CD4-positive, alpha-beta T cell treated with Interleukin-2 at 100 ng/mL for 4 hours (primary cell): ENCODE measurements at regions not wholly inside any gene's neighbourhood (a gene's known extent, or its start where the extent isn't known, plus 50 kb on each side); places are given as distances from the start of the nearest gene placed in this dataset.

Experiments used
- DNase-seq: peaks from one replicate; pipeline ENCODE4 v3.0.0-alpha.2; 2020; ENCODE audit warnings: low spot score

DNA sequence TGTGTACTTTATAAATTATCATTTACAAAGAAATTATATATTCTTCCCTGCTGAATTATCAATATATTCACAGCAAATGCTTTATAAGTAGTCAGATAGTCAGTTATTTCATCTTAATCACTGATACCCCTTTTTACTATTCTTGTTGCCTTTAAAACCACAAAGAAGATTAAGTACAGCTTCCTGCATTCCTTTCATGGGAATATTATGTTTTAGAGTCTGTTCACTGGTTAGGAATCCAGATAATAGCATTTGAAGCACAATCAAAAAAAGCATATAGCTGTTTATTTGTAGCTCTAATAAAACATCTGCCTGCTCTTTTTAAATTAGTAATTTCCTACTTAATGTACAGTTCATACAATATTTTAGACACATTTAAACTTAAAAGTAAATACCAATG lies 508.9 kb downstream of the FBXO15 start:
- no peak for DNase-seq

DNA sequence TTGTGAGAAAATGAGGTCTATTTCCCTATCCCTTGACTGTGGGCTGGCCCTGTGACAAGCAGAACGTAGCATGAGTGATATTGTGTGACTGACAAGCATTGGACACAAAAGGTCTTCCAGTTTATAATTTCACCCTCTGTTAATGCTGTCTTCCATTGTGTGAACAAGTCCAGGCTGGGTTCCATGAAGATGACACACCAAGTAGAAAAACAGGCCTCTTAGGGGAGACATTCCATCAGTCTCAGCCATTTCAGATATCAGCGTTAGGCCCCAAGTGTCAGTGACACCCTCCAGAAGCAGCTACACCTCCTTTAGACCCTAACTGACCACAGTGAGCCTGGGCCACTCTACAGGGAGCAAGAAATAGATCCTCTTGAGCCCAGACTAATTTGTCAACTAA lies 511.3 kb downstream of the FBXO15 start:
- DNase-seq: no peak

DNA sequence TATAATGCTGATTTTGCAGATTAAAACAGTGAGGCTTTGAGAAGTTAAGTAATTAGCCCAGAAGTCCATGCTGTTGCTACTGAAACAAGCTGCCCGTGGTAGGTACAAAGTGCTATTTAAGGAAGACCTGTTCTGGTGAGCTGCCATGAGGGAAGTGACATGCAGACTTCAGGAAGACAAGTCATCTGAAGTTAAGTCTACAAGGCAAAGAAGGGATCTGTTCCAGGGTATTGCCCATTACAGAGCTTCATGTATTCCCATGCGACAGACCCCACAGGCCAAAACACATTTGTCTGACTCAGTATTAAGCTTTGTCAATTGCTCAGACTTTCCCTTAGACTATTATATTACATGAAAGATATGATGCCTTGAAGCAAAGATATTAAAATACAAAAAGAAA lies 520.8 kb downstream of the FBXO15 start:
- no peak for DNase-seq

DNA sequence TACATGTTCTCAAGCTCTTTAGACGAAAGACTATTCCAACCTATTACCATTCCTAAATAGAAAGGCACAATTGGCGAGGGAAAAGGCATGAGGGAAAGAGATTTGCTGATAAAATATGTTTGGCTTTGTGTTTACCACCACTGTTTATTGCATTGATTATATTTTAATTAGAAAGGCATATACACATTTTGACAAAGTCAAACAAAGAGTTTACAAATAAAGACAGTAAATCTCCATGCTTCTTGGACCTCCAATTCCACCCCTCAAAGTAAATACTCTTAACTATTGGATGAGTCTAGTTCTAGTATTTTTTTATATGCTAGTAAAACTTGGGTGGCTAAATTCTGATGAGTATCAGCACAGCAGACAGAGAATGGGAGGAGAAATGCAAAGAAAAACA lies 521.4 kb downstream of the FBXO15 start:
- no peak for DNase-seq

DNA sequence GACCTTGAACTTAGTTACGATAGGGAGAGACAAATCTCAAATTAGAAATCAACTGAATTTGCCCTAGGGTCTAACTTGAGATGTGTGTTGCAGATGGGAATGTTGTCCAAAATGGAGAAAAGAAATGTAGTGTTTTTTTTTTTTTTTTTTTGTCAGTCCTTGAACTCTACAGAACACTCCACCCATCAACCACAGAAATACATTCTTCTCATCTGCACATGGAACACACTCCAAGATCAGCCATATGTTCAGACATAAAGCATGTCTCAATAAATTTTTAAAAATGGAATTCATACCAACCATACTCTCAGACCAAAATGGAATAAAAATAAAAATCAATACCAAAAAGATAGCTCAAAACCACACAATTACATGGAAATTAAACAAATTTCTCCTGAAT lies 526.5 kb downstream of the FBXO15 start:
- no peak for DNase-seq

DNA sequence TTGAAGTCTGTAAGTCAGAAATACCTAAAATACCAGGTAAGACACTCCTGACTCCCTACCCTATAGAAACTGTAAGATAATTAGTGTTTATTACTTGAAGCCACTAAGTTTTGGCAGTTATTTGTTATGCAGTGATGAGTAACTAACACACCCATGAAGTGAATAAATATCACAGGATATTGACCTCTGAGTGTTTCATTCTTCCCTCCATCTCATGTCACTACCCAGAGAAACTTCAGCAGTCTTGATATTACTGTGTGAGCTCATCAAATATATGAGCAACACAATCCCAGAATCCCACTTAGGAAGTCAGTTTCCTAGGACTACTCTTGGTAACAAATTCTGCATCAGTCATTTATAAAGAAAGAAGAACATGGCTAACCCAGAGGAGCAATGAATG lies 529.7 kb downstream of the FBXO15 start:
- DNase-seq: no peak

DNA sequence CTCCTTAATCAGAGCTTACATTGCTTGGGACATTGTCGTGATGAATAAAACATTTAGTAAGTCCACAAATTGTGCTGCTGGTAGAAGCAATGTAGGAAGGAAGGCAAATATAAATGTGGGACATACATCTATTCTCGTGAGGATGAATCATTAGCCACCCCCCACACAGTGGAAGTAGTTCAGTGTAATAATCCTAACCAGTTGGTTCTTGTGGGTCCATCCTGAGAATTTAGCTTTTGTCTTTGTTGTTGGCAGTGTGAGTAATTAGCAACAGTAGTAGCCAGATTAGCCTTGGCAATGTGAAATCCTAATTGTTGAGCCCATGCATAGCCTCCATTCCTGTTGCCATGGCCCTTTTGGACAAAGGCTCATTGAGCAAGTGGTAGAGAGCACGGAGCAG lies 532.1 kb downstream of the FBXO15 start:
- no peak for DNase-seq

DNA sequence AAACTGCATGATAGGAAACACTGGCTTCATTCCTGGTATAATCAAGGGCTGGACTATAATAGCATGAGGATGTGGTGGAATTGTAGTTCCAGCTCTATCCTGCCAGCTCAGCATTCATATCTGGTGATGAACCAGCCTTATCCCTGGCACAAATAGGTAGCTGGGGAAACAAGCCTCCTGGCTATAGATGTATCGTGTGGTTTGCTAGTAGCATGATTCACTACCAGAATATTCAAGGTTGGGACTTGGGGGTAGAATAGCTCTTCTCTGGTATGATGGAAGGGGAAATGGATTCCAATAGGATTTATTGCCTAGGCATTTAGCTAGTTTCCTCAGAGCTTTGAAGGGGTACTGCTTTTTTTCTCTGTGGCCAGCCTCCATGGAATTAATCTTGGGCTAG lies 532.8 kb downstream of the FBXO15 start:
- DNase-seq: no peak

DNA sequence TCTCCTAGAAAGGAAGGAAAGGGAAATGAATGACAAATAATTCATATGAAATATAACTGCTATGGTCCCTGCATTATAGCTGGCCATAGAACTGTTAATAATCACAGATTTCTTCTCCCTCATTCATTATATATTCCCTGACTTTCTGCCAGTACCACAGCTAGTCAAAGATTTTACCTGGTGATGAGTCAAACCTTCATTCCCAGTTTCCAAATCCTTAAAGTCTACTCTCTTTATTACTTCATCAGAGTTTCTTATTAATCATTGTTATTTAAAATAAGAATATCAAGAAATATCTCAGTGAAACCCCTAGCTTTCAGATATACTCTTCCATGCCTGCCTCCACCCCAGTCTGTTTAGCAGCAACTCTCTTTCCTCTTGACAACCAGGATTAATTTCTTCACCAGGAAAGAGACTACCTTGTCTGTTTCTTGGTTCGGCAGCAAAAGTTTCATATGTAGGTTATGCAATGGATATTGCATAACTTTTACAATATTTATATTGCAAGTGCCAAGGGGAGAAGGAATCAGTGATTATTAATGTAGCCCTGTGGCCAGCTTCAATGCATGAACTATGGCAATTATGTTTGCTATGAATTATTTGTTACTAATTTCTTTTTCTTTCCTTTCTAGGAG lies 533.8 kb downstream of the FBXO15 start:
- DNase-seq: no peak

DNA sequence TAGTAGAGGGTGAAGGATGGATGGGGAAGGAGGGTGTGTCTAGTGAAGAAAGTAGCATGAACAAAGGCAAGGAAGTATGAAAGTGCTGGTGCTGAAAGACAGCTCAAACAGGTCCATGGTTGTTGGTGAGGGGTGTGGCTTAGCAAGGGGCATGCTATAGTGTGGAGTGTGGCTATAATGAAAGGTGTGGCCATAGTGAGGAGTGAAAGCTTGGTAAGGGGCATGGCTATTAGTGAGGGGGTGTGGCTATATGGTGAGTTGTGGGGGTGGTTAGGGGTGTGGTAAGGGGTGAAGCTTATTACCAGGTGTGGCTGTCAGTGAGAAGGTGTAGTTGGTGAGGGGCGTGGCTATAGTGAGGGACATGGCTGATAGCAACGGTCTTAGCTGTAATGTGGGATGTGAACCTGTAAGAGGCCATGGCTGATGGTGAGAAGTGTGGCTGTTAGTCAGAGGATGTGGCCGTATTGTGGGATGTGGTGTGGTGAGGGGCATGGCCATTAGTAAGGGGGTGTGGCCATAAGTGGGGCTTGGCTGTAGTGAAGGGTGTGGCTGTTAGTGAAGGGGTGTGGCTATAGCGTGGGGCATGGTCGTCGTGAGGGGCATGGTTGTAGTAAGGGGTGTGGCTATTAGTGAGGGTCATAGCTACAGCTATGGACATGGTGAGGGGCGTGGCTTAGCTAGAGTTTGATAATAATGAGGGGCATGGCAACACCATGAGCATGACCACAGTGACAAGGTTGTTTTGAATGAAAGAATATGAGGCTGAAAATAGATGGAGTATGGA lies 549.6 kb downstream of the FBXO15 start:
- no peak for DNase-seq

DNA sequence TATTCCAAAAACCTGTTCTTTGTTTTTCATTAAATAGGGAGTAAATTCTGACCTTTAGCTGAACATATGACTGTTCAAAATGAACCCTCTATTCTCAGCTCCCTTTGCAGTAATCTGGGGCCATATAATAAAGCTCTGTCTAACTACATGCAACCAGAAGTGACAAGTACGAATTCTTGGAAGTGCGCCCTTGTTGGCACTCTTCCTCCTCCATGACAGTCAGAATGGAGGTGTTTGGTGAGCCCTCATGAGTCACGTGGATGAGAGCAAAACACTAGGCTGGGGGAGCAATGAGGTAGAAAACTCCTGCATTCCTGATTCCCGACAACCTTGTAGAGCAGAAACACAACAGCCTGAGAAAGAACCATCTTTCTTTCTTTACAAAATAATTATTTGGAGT lies 552.9 kb downstream of the FBXO15 start:
- DNase-seq: no peak

DNA sequence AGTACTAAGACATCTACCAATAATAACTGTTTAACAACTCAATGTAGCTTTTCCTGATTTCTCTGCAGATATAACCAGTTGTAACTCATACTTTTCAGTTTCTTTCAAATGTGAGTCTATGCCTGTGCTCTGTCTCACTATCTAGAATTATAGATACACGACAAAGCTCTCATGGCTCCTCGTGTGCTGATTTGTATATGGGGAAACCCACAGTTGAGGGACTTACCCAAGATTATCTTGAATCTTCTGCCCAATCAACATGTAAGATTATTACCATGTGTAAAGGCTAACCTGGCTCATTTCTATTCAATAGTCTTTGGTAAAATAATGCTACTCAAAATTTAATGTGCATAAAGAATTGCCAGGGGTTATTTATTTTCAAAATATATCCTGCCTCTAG lies 554.4 kb downstream of the FBXO15 start:
- no peak for DNase-seq

DNA sequence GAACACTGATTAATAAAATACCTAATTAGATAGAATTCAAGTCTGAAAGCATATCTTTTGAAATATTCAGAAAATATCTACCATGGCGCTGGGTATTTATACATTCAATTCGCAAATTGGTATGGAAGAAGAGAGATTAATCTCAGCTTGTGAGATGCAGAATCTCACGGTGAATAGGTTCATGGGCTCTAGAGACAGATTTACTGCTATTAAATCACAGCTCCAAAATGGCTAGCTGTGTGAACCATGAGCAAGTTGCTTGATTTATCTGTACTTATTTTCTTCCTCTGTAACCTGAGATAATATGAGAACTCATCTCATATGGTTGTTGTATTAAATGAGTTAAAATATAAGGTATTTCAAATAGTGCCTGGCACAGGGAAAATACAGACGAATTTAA lies 556.7 kb downstream of the FBXO15 start:
- no peak for DNase-seq

DNA sequence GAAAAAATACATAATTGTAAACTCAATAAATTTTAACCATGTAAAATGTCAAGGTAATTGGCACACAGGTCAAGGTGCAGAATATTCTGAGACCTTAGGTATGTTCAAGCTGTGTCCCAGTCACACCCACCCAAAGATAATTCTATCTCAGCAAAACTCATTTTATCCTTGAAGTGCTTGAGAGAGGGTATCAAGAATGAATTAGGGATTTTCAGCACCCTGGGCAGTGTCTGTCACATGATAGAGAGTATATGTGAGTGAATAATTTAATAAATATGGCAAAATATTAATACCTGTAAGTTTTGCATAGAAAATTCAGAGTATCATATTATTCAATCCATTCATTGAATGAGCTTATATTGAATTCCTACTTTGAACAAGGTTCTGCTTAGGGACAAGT lies 567.9 kb downstream of the FBXO15 start:
- no peak for DNase-seq

DNA sequence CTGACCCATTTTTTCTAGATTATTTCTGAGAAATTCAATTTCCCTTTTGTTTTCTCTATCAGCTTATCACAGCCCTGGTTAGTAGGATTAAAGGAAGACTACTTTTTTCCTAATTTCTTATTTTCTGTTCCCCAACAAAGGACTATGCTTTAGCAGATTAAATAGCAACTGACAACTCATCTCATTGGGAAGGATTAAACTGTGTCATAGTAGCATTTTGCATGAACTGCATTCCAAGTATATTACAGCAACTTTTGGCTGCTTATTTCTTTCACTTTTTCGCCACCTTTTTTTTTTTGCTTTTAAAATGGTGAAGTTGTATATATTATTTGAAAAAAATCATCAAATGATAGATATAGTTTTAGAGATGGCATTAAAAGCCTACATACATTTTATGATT lies 570.3 kb downstream of the FBXO15 start:
- no peak for DNase-seq

DNA sequence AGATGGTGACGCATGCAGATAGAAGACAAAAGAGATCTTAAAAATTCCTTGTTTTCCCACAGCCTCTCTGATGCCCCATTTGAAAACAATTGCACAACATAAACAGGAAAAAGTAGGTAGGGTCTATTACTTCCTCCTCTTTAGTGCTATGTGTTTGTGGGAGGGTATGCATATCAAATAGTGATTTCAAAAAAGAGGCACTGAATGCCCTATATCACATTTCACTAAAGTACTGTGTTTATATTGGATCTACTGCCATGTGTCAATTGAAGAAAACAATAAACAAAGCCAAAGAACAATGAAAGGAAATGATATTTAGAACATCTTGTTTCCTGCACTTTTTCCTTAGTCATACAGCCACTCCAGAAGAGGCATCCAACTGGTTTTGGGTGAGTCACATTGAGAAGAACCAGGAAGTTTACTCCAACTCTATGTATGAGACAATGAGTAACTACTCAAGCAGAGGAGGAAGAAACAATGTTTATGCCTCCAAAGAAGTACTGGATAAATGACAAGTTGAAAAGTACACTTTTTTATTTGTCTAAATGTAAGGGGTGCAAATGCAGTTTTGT lies 583.6 kb downstream of the FBXO15 start:
- DNase-seq: no peak

DNA sequence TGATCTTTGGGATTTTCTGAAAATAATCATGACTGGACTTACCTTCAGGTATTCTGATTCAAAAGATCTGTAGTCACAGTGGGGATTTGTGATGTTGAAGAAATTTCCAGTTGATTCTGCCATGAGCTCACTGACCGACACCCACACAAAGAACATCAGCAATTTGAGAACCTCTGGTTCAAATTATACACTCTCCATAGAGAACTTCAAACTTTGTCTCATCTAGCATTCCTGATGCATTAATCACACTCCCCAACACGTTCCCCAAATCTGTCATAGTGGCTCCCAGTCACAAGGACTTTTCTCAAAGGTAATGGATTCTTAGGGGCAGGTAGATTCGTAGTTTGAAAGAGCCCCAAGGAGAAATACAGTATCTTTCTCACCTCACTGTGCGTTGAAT lies 584.3 kb downstream of the FBXO15 start:
- no peak for DNase-seq

DNA sequence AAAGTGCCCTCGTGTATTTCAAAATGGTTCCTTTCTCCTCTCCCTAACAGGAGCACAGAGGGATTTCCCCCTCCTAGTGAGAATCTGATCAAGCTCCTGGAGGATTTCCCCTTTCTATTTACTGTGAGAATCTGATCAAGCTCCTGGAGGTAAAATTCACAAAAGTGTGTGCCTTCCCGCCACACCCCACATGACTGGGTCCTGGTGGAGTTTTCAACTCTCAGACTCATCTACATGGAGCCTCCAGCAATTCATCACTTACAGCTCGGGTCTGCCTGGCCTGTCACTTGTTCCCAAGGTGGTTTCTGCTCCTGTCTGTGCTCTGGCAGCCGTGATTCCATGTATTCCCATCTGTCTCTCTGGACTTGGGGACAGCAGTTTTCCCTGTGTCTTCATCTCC lies 590.7 kb downstream of the FBXO15 start:
- DNase-seq: no peak

DNA sequence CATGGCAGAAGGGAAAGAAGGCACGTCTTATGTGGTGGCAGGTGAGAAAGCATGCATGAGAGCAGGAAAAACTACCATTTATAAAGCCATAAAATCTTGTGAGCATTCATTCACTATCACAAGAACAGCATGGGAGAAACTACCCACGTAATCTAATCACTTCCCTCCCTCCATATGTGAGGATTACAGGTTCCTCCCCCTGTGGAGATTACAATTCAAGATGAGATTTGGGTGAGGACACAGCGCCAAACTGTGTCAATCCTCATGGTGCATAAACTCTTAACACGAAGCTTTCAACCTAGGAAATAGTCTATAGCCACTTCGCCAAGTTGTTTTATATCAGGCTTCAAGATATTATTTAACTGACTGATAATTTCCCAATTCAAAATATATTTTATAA lies 595.5 kb downstream of the FBXO15 start:
- DNase-seq: no peak

DNA sequence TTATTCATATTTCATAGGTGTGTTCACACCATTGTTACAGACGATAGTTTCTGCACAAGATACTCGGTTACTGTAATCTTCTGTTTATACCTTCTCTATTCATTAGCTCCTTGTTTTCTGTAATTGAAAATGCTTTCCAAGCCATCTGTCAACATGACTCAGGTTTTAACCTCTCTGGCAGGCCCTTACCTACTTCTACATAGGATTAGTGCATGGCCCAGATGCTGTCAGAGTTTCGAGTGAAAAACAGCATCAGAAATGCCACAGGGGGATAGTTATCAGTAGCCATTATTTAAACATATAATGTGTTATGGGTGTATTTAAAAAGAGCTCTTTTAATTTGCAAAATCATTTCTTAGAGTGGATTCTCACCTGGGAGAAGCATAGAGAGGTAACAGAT lies 596.4 kb downstream of the FBXO15 start:
- DNase-seq: no peak

DNA sequence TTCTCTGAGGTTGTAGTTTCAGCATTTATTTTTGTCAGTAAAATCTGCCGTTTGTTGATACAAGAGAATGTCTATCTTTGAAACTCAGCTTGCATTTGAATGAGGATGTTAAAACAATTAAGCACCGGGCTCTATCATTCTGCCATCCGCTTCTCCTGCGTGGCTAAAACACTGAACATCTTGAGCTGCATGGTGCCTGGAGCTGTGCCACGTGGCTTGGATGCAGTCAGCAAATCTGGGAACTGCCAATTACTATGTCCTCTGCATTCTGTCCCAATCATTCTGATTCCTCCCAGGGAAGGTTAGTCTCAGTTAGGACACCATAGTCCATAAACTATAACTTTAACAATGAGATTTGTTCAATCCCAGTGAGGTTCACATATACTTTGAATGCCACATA lies 598.4 kb downstream of the FBXO15 start:
- no peak for DNase-seq

DNA sequence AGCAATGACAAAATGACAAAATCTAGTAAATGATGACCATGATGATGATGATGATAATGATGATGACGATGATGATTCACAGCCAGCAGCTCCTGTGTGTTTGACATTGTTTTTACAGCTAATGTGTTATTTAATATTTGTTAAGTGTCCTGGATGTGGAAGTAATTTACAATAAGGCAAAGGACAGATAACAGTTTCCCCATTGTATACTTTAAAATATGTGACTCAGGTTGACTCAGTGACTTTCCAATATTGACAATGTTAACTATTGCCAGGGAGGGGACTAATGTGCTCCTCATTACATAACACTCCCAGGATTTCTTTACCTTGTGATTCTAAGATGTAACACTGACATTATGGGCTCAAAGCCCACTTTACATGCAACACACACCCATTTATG lies 602.2 kb downstream of the FBXO15 start:
- no peak for DNase-seq

DNA sequence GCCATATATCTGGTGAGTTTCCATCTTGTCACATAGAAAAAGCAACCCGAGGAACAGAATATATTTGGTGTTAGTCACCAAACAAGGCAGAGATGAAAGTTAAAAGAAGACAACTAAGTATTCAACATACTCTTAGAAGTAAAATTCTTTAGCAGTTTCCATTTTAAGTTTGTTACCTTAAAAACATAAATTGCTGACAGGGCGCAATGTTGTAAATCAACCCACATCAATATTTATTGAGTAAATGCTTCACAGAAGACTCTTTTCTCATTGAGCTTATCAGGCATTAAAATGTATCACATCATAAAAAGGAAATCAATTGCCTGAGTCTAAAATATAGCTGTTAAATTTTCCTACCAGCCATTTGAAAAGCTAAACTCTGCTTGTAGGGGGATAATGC lies 603.0 kb downstream of the FBXO15 start:
- no peak for DNase-seq

DNA sequence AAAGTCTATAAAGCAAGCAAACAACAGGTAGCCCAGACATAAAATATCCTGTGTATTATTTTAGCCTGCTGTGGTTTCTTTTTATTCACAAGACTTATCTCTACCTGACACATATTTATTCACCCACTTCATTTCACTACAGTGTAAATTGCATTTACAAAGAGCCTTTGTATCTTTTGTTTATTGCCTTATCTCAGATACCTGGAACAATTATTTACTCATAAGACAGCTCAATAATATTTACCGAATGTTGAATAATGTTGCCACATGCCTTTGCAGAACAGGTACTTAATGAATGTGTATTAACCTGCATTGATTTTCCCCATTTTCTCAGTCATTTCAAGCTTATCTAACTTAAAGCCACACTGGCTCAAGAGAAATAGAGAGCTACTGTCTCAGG lies 603.6 kb downstream of the FBXO15 start:
- DNase-seq: no peak
